OCI-LY1 (cell line): ENCODE measurements at regions not wholly inside any gene's neighbourhood (a gene's known extent, or its start where the extent isn't known, plus 50 kb on each side); places are given as distances from the start of the nearest gene placed in this dataset.

ENCODE experiments used
- EZH2 ChIP-seq: fragments of 200-600 bp; sonication (generic), shearing (Covaris generic); IDR thresholded peaks from 2 replicates; pipeline ENCODE4 v1.8.0; 2017; ENCODE audit warnings: borderline replicate concordance, mixed run types, mild to moderate bottlenecking, antibody characterized with exemption, low read length, moderate library complexity, mixed read lengths
- TF ChIP-seq, protein P1 (sequence below): fragments of 200-600 bp; sonication (generic), shearing (Covaris generic); IDR thresholded peaks from 2 replicates; pipeline ENCODE4 v1.5.1; 2017; ENCODE audit warnings: mild to moderate bottlenecking, antibody characterized with exemption, low read length, moderate library complexity, mixed read lengths

DNA sequence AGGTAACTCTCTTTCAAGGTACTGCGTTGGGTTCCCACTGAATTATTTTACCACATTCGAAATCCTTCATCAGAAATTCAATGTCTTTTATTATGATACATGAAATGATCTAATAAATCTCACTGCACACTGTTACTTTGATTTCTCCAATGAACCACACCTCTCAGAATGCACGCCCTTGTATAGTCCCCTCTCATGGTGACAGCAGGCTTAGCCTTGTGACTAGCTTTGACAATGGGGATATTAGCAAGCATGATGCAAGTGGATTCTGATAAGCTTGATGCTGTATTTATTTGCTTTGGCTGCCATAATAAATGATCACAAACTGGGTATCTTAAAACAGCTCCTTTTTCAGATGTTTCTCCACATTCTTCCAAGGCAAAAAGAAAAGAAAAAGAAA lies 100.4 kb upstream of the ETV6 start:
- TF ChIP-seq, protein P1, sequence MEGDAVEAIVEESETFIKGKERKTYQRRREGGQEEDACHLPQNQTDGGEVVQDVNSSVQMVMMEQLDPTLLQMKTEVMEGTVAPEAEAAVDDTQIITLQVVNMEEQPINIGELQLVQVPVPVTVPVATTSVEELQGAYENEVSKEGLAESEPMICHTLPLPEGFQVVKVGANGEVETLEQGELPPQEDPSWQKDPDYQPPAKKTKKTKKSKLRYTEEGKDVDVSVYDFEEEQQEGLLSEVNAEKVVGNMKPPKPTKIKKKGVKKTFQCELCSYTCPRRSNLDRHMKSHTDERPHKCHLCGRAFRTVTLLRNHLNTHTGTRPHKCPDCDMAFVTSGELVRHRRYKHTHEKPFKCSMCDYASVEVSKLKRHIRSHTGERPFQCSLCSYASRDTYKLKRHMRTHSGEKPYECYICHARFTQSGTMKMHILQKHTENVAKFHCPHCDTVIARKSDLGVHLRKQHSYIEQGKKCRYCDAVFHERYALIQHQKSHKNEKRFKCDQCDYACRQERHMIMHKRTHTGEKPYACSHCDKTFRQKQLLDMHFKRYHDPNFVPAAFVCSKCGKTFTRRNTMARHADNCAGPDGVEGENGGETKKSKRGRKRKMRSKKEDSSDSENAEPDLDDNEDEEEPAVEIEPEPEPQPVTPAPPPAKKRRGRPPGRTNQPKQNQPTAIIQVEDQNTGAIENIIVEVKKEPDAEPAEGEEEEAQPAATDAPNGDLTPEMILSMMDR: no peak
- TF ChIP-seq EZH2: no peak
